NOMO-1 (cell line): ENCODE measurements at regions not wholly inside any gene's neighbourhood (a gene's known extent, or its start where the extent isn't known, plus 50 kb on each side); places are given as distances from the start of the nearest gene placed in this dataset.

Experiments
- DNase-seq, 2 experiments: peaks; one replicate each; lab custom pipeline; 2025; ENCODE audit not compliant: unreplicated experiment in 2 of 2; lab: John Stamatoyannopoulos, UW

- no peak for DNase-seq
Measured at GRCh38 chr4:64497491-64497890, 88.2 kb upstream of the TECRL start.

GRCh38 chr4:64495946-64496345 lies 86.7 kb upstream of the TECRL start:
- no peak for DNase-seq

GRCh38 chr4:64489628-64490027 lies 80.4 kb upstream of the TECRL start:
- no peak for DNase-seq

- DNase-seq: no peak
Measured at GRCh38 chr4:64479338-64479737, 70.1 kb upstream of the TECRL start.

- no peak for DNase-seq
Measured at GRCh38 chr4:64477127-64477526, 67.9 kb upstream of the TECRL start.

- DNase-seq: no peak
Measured at GRCh38 chr4:64465263-64465662, 56.0 kb upstream of the TECRL start.

- no peak for DNase-seq
Measured at GRCh38 chr4:64464581-64464980, 55.3 kb upstream of the TECRL start.
